IMR-90 (cell line): ENCODE measurements at regions not wholly inside any gene's neighbourhood (a gene's known extent, or its start where the extent isn't known, plus 50 kb on each side); places are given as distances from the start of the nearest gene placed in this dataset.

Experiments
- POLR2A ChIP-seq: IDR thresholded peaks from 2 replicates; pipeline ENCODE4 v1.6.1; 2012; ENCODE audit warnings: mild to moderate bottlenecking, low read depth, low read length
- RFX5 ChIP-seq: IDR thresholded peaks from 2 replicates; pipeline ENCODE4 v1.8.0; 2012; ENCODE audit warnings: low read depth, mild to moderate bottlenecking, low read length, moderate library complexity

DNA sequence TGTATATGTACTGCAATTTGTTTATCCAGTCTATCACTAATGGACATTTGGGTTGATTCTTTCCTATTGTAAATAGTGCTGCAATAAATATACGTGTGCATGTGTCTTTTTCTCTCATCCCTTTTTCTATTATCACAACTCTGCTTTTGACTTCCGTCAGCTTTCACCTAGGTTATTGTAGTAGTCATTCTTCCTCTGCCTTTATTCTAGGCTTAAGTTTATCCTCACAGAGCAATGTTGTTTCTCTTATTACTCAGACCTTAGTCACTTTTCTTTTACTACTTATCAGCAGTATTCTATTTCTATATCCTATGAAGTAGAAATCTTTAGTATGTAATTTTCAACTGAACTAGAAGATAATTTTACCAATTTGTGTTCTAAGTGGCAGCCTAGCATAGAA is 175.3 kb upstream of the SEMA3E start:
- TF ChIP-seq RFX5 (no peak), POLR2A (no peak)
